Subcutaneous abdominal adipose tissue (tissue), 5 donors: ENCODE measurements at regions not wholly inside any gene's neighbourhood (a gene's known extent, or its start where the extent isn't known, plus 50 kb on each side); places are given as distances from the start of the nearest gene placed in this dataset.
"Not testable (repeated sequence)": the region's sequence is repeated elsewhere in the genome, so short reads cannot be mapped to it uniquely, and the experiment has no call there.

ENCODE experiments used
- H3K27ac ChIP-seq: one replicate; pipeline ENCODE4 v1.7.0; 2013; ENCODE audit warnings: low read depth, mild to moderate bottlenecking, inconsistent platforms, low read length, moderate library complexity
- H3K27me3 ChIP-seq, 5 donors: one replicate each; pipeline ENCODE4 v1.7.0; 2013; ENCODE audit warnings: low read length in 5 of 5, inconsistent platforms in 1 of 5; ENCODE audit not compliant: control insufficient read depth in 5 of 5, insufficient read depth in 4 of 5
- H3K36me3 ChIP-seq, 5 donors: one replicate each; pipeline ENCODE4 v1.7.0; 2013; ENCODE audit warnings: low read length in 5 of 5; ENCODE audit not compliant: control insufficient read depth in 5 of 5, insufficient read depth in 5 of 5
- H3K4me1 ChIP-seq, 5 donors: one replicate each; pipeline ENCODE4 v1.7.0; 2013; ENCODE audit warnings: low read length in 5 of 5, mild to moderate bottlenecking in 3 of 5, moderate library complexity in 1 of 5; ENCODE audit not compliant: control insufficient read depth in 5 of 5, insufficient read depth in 5 of 5
- H3K4me3 ChIP-seq, 5 donors: one replicate each; pipeline ENCODE4 v1.7.0; 2013; ENCODE audit warnings: low read length in 5 of 5, low read depth in 1 of 5
- H3K9ac ChIP-seq, 5 donors: one replicate each; pipeline ENCODE4 v1.7.0; 2013; ENCODE audit warnings: low read length in 5 of 5, mild to moderate bottlenecking in 4 of 5, moderate library complexity in 3 of 5
- H3K9me3 ChIP-seq, 5 donors: one replicate each; pipeline ENCODE4 v1.7.0; 2013; ENCODE audit warnings: low read length in 5 of 5; ENCODE audit not compliant: control insufficient read depth in 5 of 5
- donor health status: healthy.
- donor health status: healthy.
- donor health status: healthy.
- donor health status: healthy.
- donor health status: healthy.

- H3K9ac ChIP-seq: peak overlapping the region in 1 of 5 donors; percentile 9
- H3K36me3 ChIP-seq: no peaks in the 10 kb centered on the region
- peaks cover 9 to 35% (median 33%) of the 10 kb centered on the region in 5 donors for H3K4me1 ChIP-seq
- H3K27me3 ChIP-seq: no peaks in the 10 kb centered on the region
- no peak overlapping the region for H3K4me3 ChIP-seq
- H3K9me3 ChIP-seq: no peaks in the 10 kb centered on the region
- peak overlapping the region; percentile 24 for H3K27ac ChIP-seq
Measured at GRCh38 chr7:25456467-25457171, 228.3 kb upstream of the NPVF start.

- Histone ChIP-seq H3K27me3 (no peaks in the 10 kb centered on the region), H3K4me1 (peaks cover 9 to 31% (median 29%) of the 10 kb centered on the region in 5 donors), H3K36me3 (no peaks in the 10 kb centered on the region), H3K9ac (no peak overlapping the region), H3K9me3 (no peaks in the 10 kb centered on the region), H3K4me3 (no peak overlapping the region), H3K27ac (no peak overlapping the region)
Measured at GRCh38 chr7:25459057-25459456, 230.8 kb upstream of the NPVF start.

GRCh38 chr7:25460433-25460832 lies 232.1 kb upstream of the NPVF start:
- Histone ChIP-seq H3K27ac (no peak overlapping the region), H3K9ac (no peak overlapping the region)

GRCh38 chr7:25469669-25470068 lies 241.4 kb upstream of the NPVF start:
- Histone ChIP-seq H3K9me3 (no peaks in the 10 kb centered on the region), H3K4me3 (no peak overlapping the region), H3K27ac (no peak overlapping the region), H3K27me3 (no peaks in the 10 kb centered on the region), H3K36me3 (no peaks in the 10 kb centered on the region), H3K4me1 (no peaks in the 10 kb centered on the region), H3K9ac (no peak overlapping the region)

More at GRCh38 chr7:25460433-25460832, 232.1 kb upstream of the NPVF start:
- Histone ChIP-seq H3K36me3 (no peaks in the 10 kb centered on the region), H3K9me3 (no peaks in the 10 kb centered on the region), H3K4me1 (peaks cover 3 to 19% (median 17%) of the 10 kb centered on the region in 5 donors), H3K4me3 (no peak overlapping the region), H3K27me3 (no peaks in the 10 kb centered on the region)

- Histone ChIP-seq H3K27me3 (no peaks in the 10 kb centered on the region), H3K27ac (no peak overlapping the region), H3K4me3 (no peak overlapping the region), H3K9ac (no peak overlapping the region), H3K9me3 (no peaks in the 10 kb centered on the region), H3K4me1 (peaks cover 0 to 4% (median 3%) of the 10 kb centered on the region in 5 donors), H3K36me3 (no peaks in the 10 kb centered on the region)
Measured at GRCh38 chr7:25476863-25477499, 248.7 kb upstream of the NPVF start.

GRCh38 chr7:25478221-25478620 lies 249.9 kb upstream of the NPVF start:
- H3K36me3 ChIP-seq, H3K9me3 ChIP-seq, H3K4me1 ChIP-seq, H3K9ac ChIP-seq, H3K27me3 ChIP-seq, H3K27ac ChIP-seq, H3K4me3 ChIP-seq: not testable (repeated sequence)

- H3K4me1 ChIP-seq: peaks cover 0 to 4% (median 3%) of the 10 kb centered on the region in 5 donors
- H3K9me3 ChIP-seq: no peaks in the 10 kb centered on the region
- H3K27ac ChIP-seq: no peak overlapping the region
- H3K36me3 ChIP-seq: no peaks in the 10 kb centered on the region
- no peak overlapping the region for H3K4me3 ChIP-seq
- no peak overlapping the region for H3K9ac ChIP-seq
- H3K27me3 ChIP-seq: no peaks in the 10 kb centered on the region
Measured at GRCh38 chr7:25478925-25479324, 250.6 kb upstream of the NPVF start.

DNA sequence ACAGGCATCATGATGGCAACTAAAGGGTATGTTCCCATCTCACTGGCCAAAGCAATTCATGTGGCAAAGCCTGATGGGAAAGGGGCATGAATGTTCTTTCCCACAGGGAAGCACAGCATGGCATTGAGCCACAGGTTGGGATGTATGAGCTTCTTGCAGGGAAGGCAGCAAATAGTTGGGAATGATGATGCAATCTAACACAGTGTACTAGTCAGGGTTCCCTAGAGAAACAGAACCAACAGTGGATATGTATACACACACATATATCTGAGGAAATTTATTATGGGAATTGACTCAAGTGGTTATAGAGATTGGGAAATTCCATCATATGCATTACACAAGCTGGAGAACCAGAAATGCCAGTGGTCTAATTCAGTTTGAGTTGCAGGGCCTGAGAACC lies 253.6 kb upstream of the NPVF start:
- no peak overlapping the region for H3K27ac ChIP-seq
- no peak overlapping the region for H3K9ac ChIP-seq
- H3K4me1 ChIP-seq: peaks cover 0 to 4% (median 3%) of the 10 kb centered on the region in 5 donors
- no peak overlapping the region for H3K4me3 ChIP-seq
- no peaks in the 10 kb centered on the region for H3K9me3 ChIP-seq
- no peaks in the 10 kb centered on the region for H3K36me3 ChIP-seq
- no peaks in the 10 kb centered on the region for H3K27me3 ChIP-seq

- no peaks in the 10 kb centered on the region for H3K36me3 ChIP-seq
- peaks cover 0 to 4% (median 3%) of the 10 kb centered on the region in 5 donors for H3K4me1 ChIP-seq
- H3K9me3 ChIP-seq: no peaks in the 10 kb centered on the region
- no peak overlapping the region for H3K27ac ChIP-seq
- H3K27me3 ChIP-seq: no peaks in the 10 kb centered on the region
- H3K9ac ChIP-seq: no peak overlapping the region
- H3K4me3 ChIP-seq: no peak overlapping the region
Measured at GRCh38 chr7:25482631-25483030, 254.3 kb upstream of the NPVF start.

DNA sequence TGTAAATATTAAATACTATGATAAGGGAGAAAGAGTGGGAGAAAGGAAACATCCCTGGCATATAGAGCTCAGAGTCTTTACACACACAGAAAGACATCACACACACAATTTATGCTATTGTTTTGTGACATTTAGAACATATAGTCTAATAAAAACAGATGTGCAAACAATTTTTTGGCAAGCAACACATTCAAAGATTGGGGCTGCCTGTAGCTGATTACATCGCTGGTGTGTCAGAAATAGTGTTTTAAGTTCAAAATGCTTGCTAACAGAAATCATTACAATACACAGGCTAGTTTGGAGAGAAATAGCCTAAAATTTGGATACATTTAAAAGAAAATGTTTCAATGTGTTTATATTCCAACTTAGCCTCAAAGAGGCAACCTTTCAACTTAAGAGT lies 256.7 kb upstream of the NPVF start:
- Histone ChIP-seq H3K4me1 (peaks cover 0 to 4% (median 3%) of the 10 kb centered on the region in 5 donors), H3K9me3 (no peaks in the 10 kb centered on the region), H3K9ac (no peak overlapping the region), H3K4me3 (no peak overlapping the region), H3K27me3 (no peaks in the 10 kb centered on the region), H3K27ac (no peak overlapping the region), H3K36me3 (no peaks in the 10 kb centered on the region)
